B cell (primary cell): ENCODE measurements at regions not wholly inside any gene's neighbourhood (a gene's known extent, or its start where the extent isn't known, plus 50 kb on each side); places are given as distances from the start of the nearest gene placed in this dataset.

Experiments used
- ATAC-seq: fragments of 200-7000 bp; cut with Tn5 transposase; one replicate; pipeline ENCODE4 v1.10.0; 2021; ENCODE audit warnings: low read depth, mild to moderate bottlenecking, moderate number of reproducible peaks, moderate library complexity
- CTCF ChIA-PET: fragments of 350-600 bp; sonication (Branson Sonifier 250); formaldehyde crosslinking; loops from one replicate; lab custom pipeline; 2021; ENCODE audit warnings: antibody characterized with exemption, inconsistent platforms; lab: Charles Lee
- POLR2A ChIA-PET: fragments of 350-600 bp; sonication (Branson Sonifier 250); formaldehyde crosslinking; loops from one replicate; lab custom pipeline; 2021; ENCODE audit warnings: antibody characterized with exemption; lab: Charles Lee
- DNase-seq: peaks from one replicate; pipeline ENCODE4 v3.0.0; 2013
- H2AFZ ChIP-seq: 2 replicates; pipeline ENCODE4 v1.6.1; 2012; ENCODE audit warnings: mild to moderate bottlenecking, low read depth, low read length; ENCODE audit not compliant: insufficient read depth, poor library complexity, severe bottlenecking
- H3K27ac ChIP-seq, 2 donors: 1 replicate in 1 of 2; 2 replicates in 1 of 2; pipeline ENCODE4 v1.5.1; 2012 to 2013; ENCODE audit warnings: low read length in 2 of 2, mild to moderate bottlenecking in 2 of 2, moderate library complexity in 1 of 2
- H3K27me3 ChIP-seq, 4 experiments: fragments of 200-600 bp in 1 of 4; sonication (generic) in 1 of 4; replicated peaks in 1 of 4; 1 replicate in 2 of 4; 2 replicates in 2 of 4; pipeline versions ENCODE4 v1.6.1 to v1.7.0; 2013 to 2016; ENCODE audit warnings: low read length in 3 of 4, mild to moderate bottlenecking in 2 of 4, mixed read lengths in 1 of 4, moderate library complexity in 1 of 4; ENCODE audit not compliant: insufficient read depth in 4 of 4, control insufficient read depth in 3 of 4; ENCODE audit errors: control extremely low read depth in 1 of 4
- H3K36me3 ChIP-seq, 2 experiments: replicated peaks in 1 of 2; 1 replicate in 1 of 2; 2 replicates in 1 of 2; pipeline versions ENCODE4 v1.6.1 to v1.7.1; 2013; ENCODE audit warnings: low read length in 1 of 2; ENCODE audit not compliant: insufficient read depth in 2 of 2, control insufficient read depth in 1 of 2; ENCODE audit errors: control extremely low read depth in 1 of 2, extremely low read depth in 1 of 2
- H3K4me1 ChIP-seq, 2 donors: fragments of 200-600 bp in 1 of 2; sonication (generic) in 1 of 2; 1 replicate in 1 of 2; 2 replicates in 1 of 2; pipeline versions ENCODE4 v1.5.1 to v1.6.1; 2013 to 2017; ENCODE audit warnings: low read length in 2 of 2; ENCODE audit not compliant: control insufficient read depth in 2 of 2, insufficient read depth in 2 of 2
- H3K4me2 ChIP-seq: replicated peaks from 2 replicates; pipeline ENCODE3; 2012; ENCODE audit warnings: mild to moderate bottlenecking, low read depth, low read length; ENCODE audit not compliant: poor library complexity, severe bottlenecking
- H3K4me3 ChIP-seq, 5 experiments: fragments of 200-600 bp in 1 of 5; sonication (generic) in 1 of 5; 1 replicate in 3 of 5; 2 replicates in 2 of 5; pipeline versions ENCODE4 v1.5.1 to v1.7.0; 2011 to 2016; ENCODE audit warnings: low read length in 4 of 5, mild to moderate bottlenecking in 4 of 5, low read depth in 2 of 5, control low read depth in 1 of 5, moderate library complexity in 1 of 5; ENCODE audit not compliant: insufficient read depth in 1 of 5; ENCODE audit errors: control extremely low read depth in 1 of 5, extremely low read depth in 1 of 5
- H3K79me2 ChIP-seq: fragments of 200-600 bp; sonication (generic); one replicate; pipeline ENCODE4 v1.6.0; 2016; ENCODE audit warnings: low read length; ENCODE audit not compliant: control insufficient read depth, insufficient read depth
- H3K9ac ChIP-seq: fragments of 200-600 bp; sonication (generic); 2 replicates; pipeline ENCODE4 v1.6.1; 2017; ENCODE audit warnings: mild to moderate bottlenecking, low read length, moderate library complexity
- H3K9me3 ChIP-seq, 3 donors: one replicate each; pipeline versions ENCODE4 v1.6.1 to v1.7.1; 2013; ENCODE audit warnings: low read length in 2 of 3; ENCODE audit not compliant: control insufficient read depth in 2 of 3, insufficient read depth in 1 of 3; ENCODE audit errors: control extremely low read depth in 1 of 3
- H4K20me1 ChIP-seq: 2 replicates; pipeline ENCODE4 v1.6.0; 2012; ENCODE audit warnings: mild to moderate bottlenecking, low read length; ENCODE audit not compliant: insufficient read depth, control insufficient read depth, poor library complexity, severe bottlenecking
- H3K27ac Mint-ChIP-seq: one replicate; pipeline ENCODE4 v1.8.0; 2021; ENCODE audit warnings: mixed read lengths
- H3K27me3 Mint-ChIP-seq: one replicate; pipeline ENCODE4 v1.8.0; 2021; ENCODE audit warnings: mixed read lengths
- H3K4me1 Mint-ChIP-seq: one replicate; pipeline ENCODE4 v1.8.0; 2021; ENCODE audit warnings: mixed read lengths
- H3K4me3 Mint-ChIP-seq: one replicate; pipeline ENCODE4 v1.8.0; 2021; ENCODE audit warnings: mixed read lengths
- H3K9me3 Mint-ChIP-seq: one replicate; pipeline ENCODE4 v1.8.0; 2022; ENCODE audit warnings: mixed read lengths; ENCODE audit not compliant: insufficient read depth
- WGBS: methylation state at CpG from one replicate; pipeline ENCODE4 v1.1.5; 2013; ENCODE audit warnings: missing lambda C conversion rate; ENCODE audit not compliant: insufficient coverage; 5-methylcytosine and 5-hydroxymethylcytosine counted together
- intact Hi-C: fragments of 100-400 bp; cut with micrococcal nuclease; formaldehyde crosslinking; loops from one replicate; pipeline ENCODE4 v1.10.0; 2022
- TF ChIP-seq, protein P1 (sequence below): fragments of 200-600 bp; IDR thresholded peaks from one replicate; pipeline ENCODE4 v1.8.0; 2022; ENCODE audit warnings: antibody characterized with exemption, mild to moderate bottlenecking

DNA sequence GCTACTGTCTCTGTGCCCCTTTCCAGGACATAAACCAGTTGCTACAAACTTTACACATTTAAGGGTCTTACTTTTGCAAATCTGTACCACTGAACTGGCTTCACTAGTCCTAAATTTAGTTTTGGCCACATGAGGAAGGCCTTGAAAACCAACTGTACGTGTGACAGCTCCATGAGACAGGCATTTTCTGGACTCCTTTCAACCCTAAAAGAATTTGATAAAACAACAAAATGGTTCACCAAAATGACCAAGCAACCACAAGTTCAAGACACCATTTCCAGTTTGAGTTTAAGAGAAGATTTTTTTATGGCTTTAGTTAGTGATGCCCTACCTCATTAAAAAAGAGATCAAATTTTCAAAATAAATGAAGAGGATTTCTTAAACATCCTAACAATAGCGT lies 246.4 kb downstream of the ZNF674 start:
- no peaks in the 10 kb centered on the region for H3K4me1 ChIP-seq
- no peaks in the 10 kb centered on the region for H4K20me1 ChIP-seq
- H3K9me3 ChIP-seq: no peaks in the 10 kb centered on the region
- no peak for ATAC-seq
- no peak overlapping the region for H2AFZ ChIP-seq
- no peaks in the 10 kb centered on the region for H3K36me3 ChIP-seq
- ChIA-PET CTCF (no interaction called here), POLR2A (no interaction called here)
- Mint-ChIP-seq H3K4me3 (no peak overlapping the region), H3K4me1 (no peaks in the 10 kb centered on the region), H3K9me3 (no peaks in the 10 kb centered on the region), H3K27me3 (peaks cover 5% of the 10 kb centered on the region), H3K27ac (no peak overlapping the region)
- no peak overlapping the region for H3K9ac ChIP-seq
- TF ChIP-seq, protein P1, sequence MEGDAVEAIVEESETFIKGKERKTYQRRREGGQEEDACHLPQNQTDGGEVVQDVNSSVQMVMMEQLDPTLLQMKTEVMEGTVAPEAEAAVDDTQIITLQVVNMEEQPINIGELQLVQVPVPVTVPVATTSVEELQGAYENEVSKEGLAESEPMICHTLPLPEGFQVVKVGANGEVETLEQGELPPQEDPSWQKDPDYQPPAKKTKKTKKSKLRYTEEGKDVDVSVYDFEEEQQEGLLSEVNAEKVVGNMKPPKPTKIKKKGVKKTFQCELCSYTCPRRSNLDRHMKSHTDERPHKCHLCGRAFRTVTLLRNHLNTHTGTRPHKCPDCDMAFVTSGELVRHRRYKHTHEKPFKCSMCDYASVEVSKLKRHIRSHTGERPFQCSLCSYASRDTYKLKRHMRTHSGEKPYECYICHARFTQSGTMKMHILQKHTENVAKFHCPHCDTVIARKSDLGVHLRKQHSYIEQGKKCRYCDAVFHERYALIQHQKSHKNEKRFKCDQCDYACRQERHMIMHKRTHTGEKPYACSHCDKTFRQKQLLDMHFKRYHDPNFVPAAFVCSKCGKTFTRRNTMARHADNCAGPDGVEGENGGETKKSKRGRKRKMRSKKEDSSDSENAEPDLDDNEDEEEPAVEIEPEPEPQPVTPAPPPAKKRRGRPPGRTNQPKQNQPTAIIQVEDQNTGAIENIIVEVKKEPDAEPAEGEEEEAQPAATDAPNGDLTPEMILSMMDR: no peak
- H3K79me2 ChIP-seq: no peaks in the 10 kb centered on the region
- no peak overlapping the region for H3K27ac ChIP-seq
- no peak overlapping the region for H3K4me3 ChIP-seq
- WGBS: no CpG with 5 or more reads among the region's 2 CpGs
- H3K4me2 ChIP-seq: no peak overlapping the region
- intact Hi-C loops: no loop called here
- no peak for DNase-seq
- no peaks in the 10 kb centered on the region for H3K27me3 ChIP-seq

DNA sequence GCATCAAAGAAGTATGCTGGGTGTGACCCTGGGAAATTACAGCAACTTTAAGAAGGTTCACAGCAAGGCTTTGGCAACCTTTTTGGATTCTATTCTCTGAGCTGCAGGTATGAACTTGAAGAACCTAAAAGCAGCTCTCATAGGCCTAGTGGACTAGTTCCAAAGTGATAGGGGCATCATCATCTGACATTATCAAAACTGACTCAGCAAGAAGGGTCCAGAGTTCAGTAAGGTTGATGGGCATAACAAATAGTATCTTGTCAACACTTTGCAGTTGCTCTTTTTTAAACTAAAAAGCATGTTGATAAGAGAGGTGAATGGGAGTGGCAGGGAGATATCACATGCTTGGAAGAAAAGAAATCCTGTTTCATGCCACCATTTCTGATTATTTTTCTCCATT lies 249.3 kb downstream of the ZNF674 start:
- TF ChIP-seq, protein P1: no peak
- Histone ChIP-seq H4K20me1 (no peaks in the 10 kb centered on the region), H3K4me2 (no peak overlapping the region), H3K27ac (no peak overlapping the region), H3K36me3 (no peaks in the 10 kb centered on the region), H3K27me3 (no peaks in the 10 kb centered on the region), H3K9ac (no peak overlapping the region), H3K4me1 (no peaks in the 10 kb centered on the region), H3K79me2 (no peaks in the 10 kb centered on the region), H2AFZ (no peak overlapping the region), H3K9me3 (no peaks in the 10 kb centered on the region), H3K4me3 (no peak overlapping the region)
- Mint-ChIP-seq H3K4me1 (no peaks in the 10 kb centered on the region), H3K27me3 (peaks cover 14% of the 10 kb centered on the region), H3K4me3 (no peak overlapping the region), H3K27ac (no peak overlapping the region), H3K9me3 (no peaks in the 10 kb centered on the region)
- ATAC-seq: no peak
- no peak for DNase-seq
- intact Hi-C loops: no loop called here
- ChIA-PET CTCF (no interaction called here), POLR2A (no interaction called here)
